A549 (cell line): ENCODE measurements at regions not wholly inside any gene's neighbourhood (a gene's known extent, or its start where the extent isn't known, plus 50 kb on each side); places are given as distances from the start of the nearest gene placed in this dataset.

ENCODE experiments used
- BHLHE40 ChIP-seq: IDR thresholded peaks from 2 replicates; pipeline ENCODE4 v1.6.1; 2012; ENCODE audit warnings: low read depth, low read length, inconsistent platforms
- CTCF ChIP-seq: fragments of >200 bp; sonication (Bioruptor Twin); formaldehyde crosslinking; IDR thresholded peaks from 3 replicates; pipeline ENCODE4 v1.5.1; 2016
- EP300 ChIP-seq, 2 experiments: fragments of >200 bp; sonication (Bioruptor Twin); formaldehyde crosslinking; IDR thresholded peaks; 2 replicates in 1 of 2; 3 replicates in 1 of 2; pipeline ENCODE4 v1.6.1; 2016 to 2017
- GATA3 ChIP-seq: IDR thresholded peaks from 2 replicates; pipeline ENCODE4 v1.6.1; 2012; ENCODE audit warnings: borderline replicate concordance
- PBX3 ChIP-seq: IDR thresholded peaks from 2 replicates; pipeline ENCODE4 v1.6.1; 2012
- POLR2A ChIP-seq: IDR thresholded peaks from 2 replicates; pipeline ENCODE4 v1.6.1; 2012; ENCODE audit warnings: mild to moderate bottlenecking, low read length
- RAD21 ChIP-seq, 2 experiments: fragments of >200 bp in 1 of 2; sonication (Bioruptor Twin) in 1 of 2; formaldehyde crosslinking in 1 of 2; IDR thresholded peaks in 1 of 2; conservative IDR thresholded peaks in 1 of 2; 2 replicates in 1 of 2; 3 replicates in 1 of 2; pipeline ENCODE4 v1.6.1; 2012 to 2018; ENCODE audit warnings: inconsistent platforms in 1 of 2
- RFX5 ChIP-seq: fragments of 450-650 bp; IDR thresholded peaks from 2 replicates; pipeline ENCODE4 v1.7.1; 2014; ENCODE audit warnings: antibody characterized with exemption, mild to moderate bottlenecking, moderate library complexity
- TP53 ChIP-seq: fragments of 250-450 bp; sonication (Bioruptor Pico); IDR thresholded peaks from 2 replicates; pipeline ENCODE4 v1.5.0; 2021; ENCODE audit warnings: mild to moderate bottlenecking, moderate library complexity

GRCh38 chr14:89091781-89092180 is 267.3 kb downstream of the TTC8 start:
- TF ChIP-seq CTCF (no peak), RFX5 (no peak), BHLHE40 (no peak), TP53 (CRISPR knock-in tag) (no peak), POLR2A (no peak), EP300 (IDR thresholded peaks at IDR 0.05) (no peak), PBX3 (no peak), GATA3 (no peak), RAD21 (conservative IDR thresholded peaks at IDR 0.05 in 1 of 2, IDR thresholded peaks at IDR 0.05 in 1 of 2) (no peak)
